ENCODE measurements at regions not wholly inside any gene's neighbourhood (a gene's known extent, or its start where the extent isn't known, plus 50 kb on each side); places are given as distances from the start of the nearest gene placed in this dataset.

DNA sequence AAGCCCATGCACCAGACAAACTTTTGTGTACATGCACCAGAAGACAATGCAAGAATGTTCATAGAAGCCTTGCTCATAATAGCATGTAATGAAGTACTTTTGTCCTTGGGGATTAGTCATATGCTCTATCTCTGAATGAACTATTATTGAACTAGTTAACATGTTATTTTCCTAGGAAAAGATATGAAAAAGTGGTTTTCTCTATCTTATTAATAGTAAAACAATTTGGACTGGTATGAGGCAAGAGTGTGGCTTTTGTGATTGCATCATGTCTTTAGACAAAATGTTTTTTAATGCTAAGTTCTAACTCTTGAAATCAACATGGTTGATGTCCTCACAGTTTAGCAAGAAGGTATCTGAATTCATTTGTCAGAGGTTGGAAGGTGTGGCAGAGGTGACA, 55.7 kb upstream of the SPDL1 start:
- TF ChIP-seq ZNF24 (tag by site-specific recombination; IDR thresholded peaks at IDR 0.05): no peak
- TF ChIP-seq ZFP37 (tag by site-specific recombination; IDR thresholded peaks at IDR 0.05): no peak
- TF ChIP-seq ZFP69B (tag by site-specific recombination; IDR thresholded peaks at IDR 0.05): no peak
- no peak for TF ChIP-seq KLF9 (tag by site-specific recombination; IDR thresholded peaks at IDR 0.05; ENCODE audit: low read depth)
- TF ChIP-seq, protein P1, sequence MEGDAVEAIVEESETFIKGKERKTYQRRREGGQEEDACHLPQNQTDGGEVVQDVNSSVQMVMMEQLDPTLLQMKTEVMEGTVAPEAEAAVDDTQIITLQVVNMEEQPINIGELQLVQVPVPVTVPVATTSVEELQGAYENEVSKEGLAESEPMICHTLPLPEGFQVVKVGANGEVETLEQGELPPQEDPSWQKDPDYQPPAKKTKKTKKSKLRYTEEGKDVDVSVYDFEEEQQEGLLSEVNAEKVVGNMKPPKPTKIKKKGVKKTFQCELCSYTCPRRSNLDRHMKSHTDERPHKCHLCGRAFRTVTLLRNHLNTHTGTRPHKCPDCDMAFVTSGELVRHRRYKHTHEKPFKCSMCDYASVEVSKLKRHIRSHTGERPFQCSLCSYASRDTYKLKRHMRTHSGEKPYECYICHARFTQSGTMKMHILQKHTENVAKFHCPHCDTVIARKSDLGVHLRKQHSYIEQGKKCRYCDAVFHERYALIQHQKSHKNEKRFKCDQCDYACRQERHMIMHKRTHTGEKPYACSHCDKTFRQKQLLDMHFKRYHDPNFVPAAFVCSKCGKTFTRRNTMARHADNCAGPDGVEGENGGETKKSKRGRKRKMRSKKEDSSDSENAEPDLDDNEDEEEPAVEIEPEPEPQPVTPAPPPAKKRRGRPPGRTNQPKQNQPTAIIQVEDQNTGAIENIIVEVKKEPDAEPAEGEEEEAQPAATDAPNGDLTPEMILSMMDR (tag by site-specific recombination; IDR thresholded peaks at IDR 0.05): no peak
- no peak for TF ChIP-seq TRIM28 (IDR thresholded peaks at IDR 0.05; ENCODE audit: borderline replicate concordance, low read length)
- TF ChIP-seq YY1 (tag by site-specific recombination; IDR thresholded peaks at IDR 0.05): no peak
- no peak for TF ChIP-seq ZNF302 (tag by site-specific recombination; IDR thresholded peaks at IDR 0.05; ENCODE audit: low read depth)
- TF ChIP-seq ZNF521 (tag by site-specific recombination; IDR thresholded peaks at IDR 0.05): no peak
- TF ChIP-seq KLF16 (tag by site-specific recombination; IDR thresholded peaks at IDR 0.05): no peak
- TF ChIP-seq ZNF561 (tag by site-specific recombination; IDR thresholded peaks at IDR 0.05; ENCODE audit: borderline replicate concordance): no peak
- TF ChIP-seq, protein P2, sequence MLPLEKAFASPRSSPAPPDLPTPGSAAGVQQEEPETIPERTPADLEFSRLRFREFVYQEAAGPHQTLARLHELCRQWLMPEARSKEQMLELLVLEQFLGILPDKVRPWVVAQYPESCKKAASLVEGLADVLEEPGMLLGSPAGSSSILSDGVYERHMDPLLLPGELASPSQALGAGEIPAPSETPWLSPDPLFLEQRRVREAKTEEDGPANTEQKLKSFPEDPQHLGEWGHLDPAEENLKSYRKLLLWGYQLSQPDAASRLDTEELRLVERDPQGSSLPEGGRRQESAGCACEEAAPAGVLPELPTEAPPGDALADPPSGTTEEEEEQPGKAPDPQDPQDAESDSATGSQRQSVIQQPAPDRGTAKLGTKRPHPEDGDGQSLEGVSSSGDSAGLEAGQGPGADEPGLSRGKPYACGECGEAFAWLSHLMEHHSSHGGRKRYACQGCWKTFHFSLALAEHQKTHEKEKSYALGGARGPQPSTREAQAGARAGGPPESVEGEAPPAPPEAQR (tag by site-specific recombination; IDR thresholded peaks at IDR 0.05): no peak
- no peak for TF ChIP-seq ZNF518A (tag by site-specific recombination; conservative IDR thresholded peaks at IDR 0.05; ENCODE audit: low read depth)

Data from HEK293 (cell line).